A549 (cell line): ENCODE measurements at regions not wholly inside any gene's neighbourhood (a gene's known extent, or its start where the extent isn't known, plus 50 kb on each side); places are given as distances from the start of the nearest gene placed in this dataset.

Source experiments
- ATAC-seq, 2 experiments: fragments of 200-7000 bp in 1 of 2; fragments of >200 bp in 1 of 2; cut with Nextera tagmentation in 1 of 2; cut with Tn5 transposase in 1 of 2; 3 replicates each; pipeline versions ENCODE4 v1.8.0 to v1.9.1; 2018 to 2020; ENCODE audit warnings: mild to moderate bottlenecking in 1 of 2, moderate library complexity in 1 of 2
- CTCF ChIA-PET: fragments of 300-600 bp; sonication (Branson Sonifier 250); formaldehyde crosslinking; extraction: SDS; loops from one replicate; lab custom pipeline; 2021; ENCODE audit warnings: antibody characterized with exemption, inconsistent platforms; lab: Yijun Ruan, JAX
- POLR2A ChIA-PET: fragments of 350-600 bp; formaldehyde crosslinking; extraction: SDS; loops from one replicate; lab custom pipeline; 2021; ENCODE audit warnings: antibody characterized with exemption, inconsistent platforms; lab: Yijun Ruan, JAX
- DNase-seq, 2 experiments: peaks; one replicate each; pipeline versions ENCODE4 v3.0.0 to v3.0.0-alpha.2; 2011 to 2016; ENCODE audit warnings: low read depth in 1 of 2, low spot score in 1 of 2
- FAIRE-seq: peaks from 2 replicates; lab custom pipeline; 2011; peaks lifted over from hg19 to GRCh38; lab: Jason Lieb, UNC
- H3K27ac ChIP-seq, 2 experiments: fragments of >200 bp; sonication (Bioruptor Twin); formaldehyde crosslinking; 3 replicates each; pipeline ENCODE4 v1.5.1; 2016 to 2017
- H3K4me1 ChIP-seq: fragments of >200 bp; sonication (Bioruptor Twin); formaldehyde crosslinking; 3 replicates; pipeline ENCODE4 v1.6.1; 2016
- H3K4me2 ChIP-seq: fragments of >200 bp; sonication (Bioruptor Twin); formaldehyde crosslinking; 3 replicates; pipeline ENCODE4 v1.6.1; 2016
- H3K4me3 ChIP-seq: fragments of >200 bp; sonication (Bioruptor Twin); formaldehyde crosslinking; 3 replicates; pipeline ENCODE4 v1.5.1; 2016
- H3K9me3 ChIP-seq: fragments of >200 bp; sonication (Bioruptor Twin); formaldehyde crosslinking; 3 replicates; pipeline ENCODE4 v1.6.1; 2016
- BHLHE40 ChIP-seq: IDR thresholded peaks from 2 replicates; pipeline ENCODE4 v1.6.1; 2012; ENCODE audit warnings: low read depth, low read length, inconsistent platforms
- CBX2 ChIP-seq: fragments of 200-600 bp; sonication (generic); IDR thresholded peaks from 2 replicates; pipeline ENCODE4 v1.6.1; 2016; ENCODE audit warnings: low read depth, mild to moderate bottlenecking, borderline replicate concordance
- CHD2 ChIP-seq: fragments of 150-350 bp; IDR thresholded peaks from 2 replicates; pipeline ENCODE4 v1.6.1; 2014; ENCODE audit warnings: low read length; ENCODE audit not compliant: partially characterized antibody
- EHF ChIP-seq: fragments of 250-450 bp; sonication (Bioruptor Pico); IDR thresholded peaks from 2 replicates; pipeline ENCODE4 v1.5.0; 2020; ENCODE audit warnings: mild to moderate bottlenecking
- ELK1 ChIP-seq: fragments of 150-350 bp; IDR thresholded peaks from 2 replicates; pipeline ENCODE4 v1.6.1; 2014; ENCODE audit warnings: low read depth, mild to moderate bottlenecking, low read length
- FOSB ChIP-seq: fragments of 250-450 bp; sonication (Bioruptor Pico); IDR thresholded peaks from 2 replicates; pipeline ENCODE4 v1.5.0; 2020; ENCODE audit warnings: mild to moderate bottlenecking, moderate library complexity
- NFE2L2 ChIP-seq: fragments of 150-350 bp; conservative IDR thresholded peaks from 2 replicates; pipeline ENCODE4 v1.6.1; 2014; ENCODE audit warnings: low read length
- PBX3 ChIP-seq: IDR thresholded peaks from 2 replicates; pipeline ENCODE4 v1.6.1; 2012
- PHF8 ChIP-seq: fragments of 200-600 bp; sonication (generic); IDR thresholded peaks from 2 replicates; pipeline ENCODE4 v1.6.1; 2016; ENCODE audit warnings: low read depth, mild to moderate bottlenecking, antibody characterized with exemption, moderate library complexity, borderline replicate concordance
- RFX5 ChIP-seq: fragments of 450-650 bp; IDR thresholded peaks from 2 replicates; pipeline ENCODE4 v1.7.1; 2014; ENCODE audit warnings: antibody characterized with exemption, mild to moderate bottlenecking, moderate library complexity
- RNF2 ChIP-seq: fragments of 200-600 bp; sonication (generic); IDR thresholded peaks from 2 replicates; pipeline ENCODE4 v1.6.1; 2016; ENCODE audit warnings: low read depth, mild to moderate bottlenecking, antibody characterized with exemption, moderate library complexity, borderline replicate concordance
- SMC3 ChIP-seq: fragments of >200 bp; sonication (Bioruptor Twin); formaldehyde crosslinking; IDR thresholded peaks from 3 replicates; pipeline ENCODE4 v1.6.1; 2018; ENCODE audit warnings: inconsistent platforms
- ZNF302 ChIP-seq: fragments of 250-450 bp; sonication (Bioruptor Pico); IDR thresholded peaks from 2 replicates; pipeline ENCODE4 v1.9.0; 2021; ENCODE audit warnings: inconsistent platforms, mild to moderate bottlenecking, moderate library complexity
- WGBS: methylation state at CpG from one replicate; pipeline ENCODE4 v1.1.6; 2017; ENCODE audit errors: missing lambda C conversion rate; 5-methylcytosine and 5-hydroxymethylcytosine counted together

- TF ChIP-seq EHF (CRISPR knock-in tag), result no peak
- TF ChIP-seq ZNF302 (CRISPR knock-in tag), result no peak
- TF ChIP-seq SMC3, result no peak
- TF ChIP-seq CHD2, result no peak
- no peak for TF ChIP-seq RNF2
- no peak for TF ChIP-seq ELK1
- no peak for TF ChIP-seq PHF8
- no peak for TF ChIP-seq FOSB (CRISPR knock-in tag)
- no peak for TF ChIP-seq NFE2L2
- no peak for TF ChIP-seq BHLHE40
- no peak for TF ChIP-seq RFX5
- no peak for TF ChIP-seq PBX3
- no peak for TF ChIP-seq CBX2
- Histone ChIP-seq H3K27ac (no peak overlapping the region), H3K4me2 (no peak overlapping the region), H3K4me1 (peaks cover 33% of the 10 kb centered on the region), H3K4me3 (no peak overlapping the region), H3K9me3 (no peaks in the 10 kb centered on the region)
- ATAC-seq, result no peak
- ChIA-PET POLR2A (no interaction called here), CTCF (interaction anchor here (1.0 to 4.7 kb wide), 5 partner anchors 14 to 171 kb away, joined by 3 to 28 read pairs (median 4); no protein-coding TSS in a partner anchor)
- no peak for DNase-seq
- WGBS, result 78% methylated on average over 3 of the region's 3 CpGs
- no peak for FAIRE-seq
These were observed 51.3 kb upstream of the ITPRID1 start for GRCh38 chr7:31462636-31463035.
